Activated CD8-positive, alpha-beta memory T cell treated with anti-CD3 and anti-CD28 coated beads, Interleukin-2, amount 50 U/mL, for 48 hours (primary cell): ENCODE measurements at regions not wholly inside any gene's neighbourhood (a gene's known extent, or its start where the extent isn't known, plus 50 kb on each side); places are given as distances from the start of the nearest gene placed in this dataset.

Experiments
- DNase-seq: peaks from one replicate; pipeline ENCODE4 v3.0.0-alpha.2; 2020

GRCh38 chr6:132977413-132977812, 163.0 kb downstream of the RPS12 start:
- DNase-seq: no peak

- DNase-seq: no peak
Observed at GRCh38 chr6:132978685-132979084, 164.3 kb downstream of the RPS12 start.

GRCh38 chr6:132993738-132994137, 179.4 kb downstream of the RPS12 start:
- no peak for DNase-seq

GRCh38 chr6:132995009-132995408, 180.6 kb downstream of the RPS12 start:
- DNase-seq: no peak

GRCh38 chr6:132995432-132995831, 181.1 kb downstream of the RPS12 start:
- no peak for DNase-seq

GRCh38 chr6:132998418-132998817, 184.0 kb downstream of the RPS12 start:
- DNase-seq: no peak

GRCh38 chr6:133001040-133001565, 186.7 kb downstream of the RPS12 start:
- no peak for DNase-seq

- no peak for DNase-seq
Observed at GRCh38 chr6:133004304-133004884, 190.0 kb downstream of the RPS12 start.

GRCh38 chr6:133012774-133013173, 198.4 kb downstream of the RPS12 start:
- DNase-seq: no peak

- DNase-seq: no peak
Observed at GRCh38 chr6:133016631-133017030, 202.3 kb downstream of the RPS12 start.

GRCh38 chr6:133017581-133017980, 203.2 kb downstream of the RPS12 start:
- no peak for DNase-seq

- no peak for DNase-seq
Observed at GRCh38 chr6:133026705-133027104, 212.3 kb downstream of the RPS12 start.

- no peak for DNase-seq
Observed at GRCh38 chr6:133033263-133033662, 207.9 kb upstream of the EYA4 start.

- no peak for DNase-seq
Observed at GRCh38 chr6:133034509-133035206, 206.5 kb upstream of the EYA4 start.

- DNase-seq: no peak
Observed at GRCh38 chr6:133040094-133040802, 200.9 kb upstream of the EYA4 start.

GRCh38 chr6:133040803-133041419, 200.2 kb upstream of the EYA4 start:
- no peak for DNase-seq

- no peak for DNase-seq
Observed at GRCh38 chr6:133042550-133043120, 198.5 kb upstream of the EYA4 start.

GRCh38 chr6:133046576-133046975, 194.6 kb upstream of the EYA4 start:
- no peak for DNase-seq

GRCh38 chr6:133047065-133047665, 194.0 kb upstream of the EYA4 start:
- no peak for DNase-seq

GRCh38 chr6:133047706-133048105, 193.5 kb upstream of the EYA4 start:
- DNase-seq: no peak

GRCh38 chr6:133051240-133051639, 189.9 kb upstream of the EYA4 start:
- DNase-seq: no peak

- DNase-seq: no peak
Observed at GRCh38 chr6:133052465-133052864, 188.7 kb upstream of the EYA4 start.
